ENCODE measurements at regions not wholly inside any gene's neighbourhood (a gene's known extent, or its start where the extent isn't known, plus 50 kb on each side); places are given as distances from the start of the nearest gene placed in this dataset.

- Histone ChIP-seq H3K4me1 (no peaks in the 10 kb centered on the region), H3K27ac (no peak overlapping the region), H3K27me3 (ENCODE audit: insufficient read depth in 3 of 3, low read length in 2 of 3) (no peaks in the 10 kb centered on the region), H3K9me3 (no peaks in the 10 kb centered on the region), H3K36me3 (ENCODE audit: insufficient read depth in 1 of 2, low read depth in 1 of 2) (no peaks in the 10 kb centered on the region), H3K4me3 (no peak overlapping the region)
- no peak for TF ChIP-seq CTCF (IDR thresholded peaks at IDR 0.05)
- ATAC-seq (peak in 3 of 4 donors; percentile 44 to 71 (median 67)), DNase-seq (no peak)
- WGBS, 3 donors, result 49 to 60% (median 56%) methylated on average over 2 of the region's 2 CpGs
- intact Hi-C loops (cut with DNase I), result loop anchor here in 1 of 2 donors (10.0 kb wide), 1 partner anchor 792 kb away; no protein-coding TSS in a partner anchor
Measured at GRCh38 chr18:44592639-44593038, 88.0 kb upstream of the SETBP1 start.

GRCh38 chr18:44594799-44595467 is 85.8 kb upstream of the SETBP1 start:
- 69 to 78% (median 70%) methylated on average over 3 of the region's 3 CpGs for WGBS, 3 donors

GRCh38 chr18:44597797-44598196 is 82.9 kb upstream of the SETBP1 start:
- H3K4me1 ChIP-seq, result no peaks in the 10 kb centered on the region
- no peaks in the 10 kb centered on the region for H3K27me3 ChIP-seq (ENCODE audit: insufficient read depth in 3 of 3, low read length in 2 of 3)
- no peak for DNase-seq
- H3K4me3 ChIP-seq, result no peak overlapping the region
- no peak for TF ChIP-seq CTCF (IDR thresholded peaks at IDR 0.05)
- WGBS, 3 donors, result 86 to 90% (median 87%) methylated on average over 3 of the region's 3 CpGs
- H3K9me3 ChIP-seq, result no peaks in the 10 kb centered on the region
- no peak for ATAC-seq
- intact Hi-C loops (cut with DNase I), result loop anchor here in 1 of 2 donors (10.0 kb wide), 1 partner anchor 787 kb away; no protein-coding TSS in a partner anchor
- H3K36me3 ChIP-seq (ENCODE audit: insufficient read depth in 1 of 2, low read depth in 1 of 2), result no peaks in the 10 kb centered on the region
- H3K27ac ChIP-seq, result no peak overlapping the region

More at GRCh38 chr18:44594799-44595467, 85.8 kb upstream of the SETBP1 start:
- intact Hi-C loops (cut with DNase I), result loop anchor here in 1 of 2 donors (10.0 kb wide), 1 partner anchor 790 kb away; no protein-coding TSS in a partner anchor
- no peaks in the 10 kb centered on the region for H3K9me3 ChIP-seq
- no peak overlapping the region for H3K27ac ChIP-seq
- H3K4me1 ChIP-seq, result no peaks in the 10 kb centered on the region
- H3K36me3 ChIP-seq (ENCODE audit: insufficient read depth in 1 of 2, low read depth in 1 of 2), result no peaks in the 10 kb centered on the region
- peak in 2 of 4 donors; percentile 67 to 75 for ATAC-seq
- H3K4me3 ChIP-seq, result no peak overlapping the region
- DNase-seq, result no peak
- H3K27me3 ChIP-seq (ENCODE audit: insufficient read depth in 3 of 3, low read length in 2 of 3), result no peaks in the 10 kb centered on the region
- TF ChIP-seq CTCF (IDR thresholded peaks at IDR 0.05), result no peak

- WGBS, 3 donors, result 83 to 84% (median 84%) methylated on average over 4 of the region's 4 CpGs
- ATAC-seq (no peak), DNase-seq (no peak)
- Histone ChIP-seq H3K27me3 (ENCODE audit: insufficient read depth in 3 of 3, low read length in 2 of 3) (no peaks in the 10 kb centered on the region), H3K9me3 (no peaks in the 10 kb centered on the region), H3K4me3 (no peak overlapping the region), H3K36me3 (ENCODE audit: insufficient read depth in 1 of 2, low read depth in 1 of 2) (no peaks in the 10 kb centered on the region), H3K4me1 (no peaks in the 10 kb centered on the region), H3K27ac (no peak overlapping the region)
- intact Hi-C loops (cut with DNase I), result loop anchor here in 1 of 2 donors (10.0 kb wide), 1 partner anchor 786 kb away; no protein-coding TSS in a partner anchor
- no peak for TF ChIP-seq CTCF (IDR thresholded peaks at IDR 0.05)
Measured at GRCh38 chr18:44598514-44598913, 82.2 kb upstream of the SETBP1 start.
